Duodenal mucosa (tissue), 2 donors: ENCODE measurements at regions not wholly inside any gene's neighbourhood (a gene's known extent, or its start where the extent isn't known, plus 50 kb on each side); places are given as distances from the start of the nearest gene placed in this dataset.

Source experiments
- H3K27ac ChIP-seq: one replicate; pipeline ENCODE4 v1.7.0; 2013; ENCODE audit warnings: low read depth, low read length
- H3K27me3 ChIP-seq, 2 donors: one replicate each; pipeline ENCODE4 v1.7.0; 2013; ENCODE audit warnings: low read length in 2 of 2, control low read depth in 1 of 2; ENCODE audit not compliant: insufficient read depth in 2 of 2, control insufficient read depth in 1 of 2
- H3K36me3 ChIP-seq, 2 donors: one replicate each; pipeline ENCODE4 v1.7.0; 2013; ENCODE audit warnings: low read length in 2 of 2, control low read depth in 1 of 2; ENCODE audit not compliant: insufficient read depth in 2 of 2, control insufficient read depth in 1 of 2
- H3K4me1 ChIP-seq, 2 donors: one replicate each; pipeline ENCODE4 v1.7.0; 2013; ENCODE audit warnings: low read length in 2 of 2, control low read depth in 1 of 2; ENCODE audit not compliant: insufficient read depth in 2 of 2, control insufficient read depth in 1 of 2
- H3K4me3 ChIP-seq, 2 donors: one replicate each; pipeline ENCODE4 v1.7.0; 2013; ENCODE audit warnings: low read length in 2 of 2, low read depth in 1 of 2
- H3K9ac ChIP-seq, 2 donors: one replicate each; pipeline ENCODE4 v1.7.0; 2013; ENCODE audit warnings: low read length in 2 of 2, low read depth in 1 of 2
- H3K9me3 ChIP-seq, 2 donors: one replicate each; pipeline ENCODE4 v1.7.0; 2013; ENCODE audit warnings: low read length in 2 of 2, control low read depth in 1 of 2; ENCODE audit not compliant: control insufficient read depth in 1 of 2

- Histone ChIP-seq H3K9me3 (no peaks in the 10 kb centered on the region), H3K36me3 (no peaks in the 10 kb centered on the region), H3K27me3 (no peaks in the 10 kb centered on the region), H3K4me3 (no peak overlapping the region), H3K9ac (no peak overlapping the region), H3K27ac (no peak overlapping the region), H3K4me1 (no peaks in the 10 kb centered on the region)
These were observed 335.7 kb upstream of the CFAP20DC start for GRCh38 chr3:59385547-59385946.

DNA sequence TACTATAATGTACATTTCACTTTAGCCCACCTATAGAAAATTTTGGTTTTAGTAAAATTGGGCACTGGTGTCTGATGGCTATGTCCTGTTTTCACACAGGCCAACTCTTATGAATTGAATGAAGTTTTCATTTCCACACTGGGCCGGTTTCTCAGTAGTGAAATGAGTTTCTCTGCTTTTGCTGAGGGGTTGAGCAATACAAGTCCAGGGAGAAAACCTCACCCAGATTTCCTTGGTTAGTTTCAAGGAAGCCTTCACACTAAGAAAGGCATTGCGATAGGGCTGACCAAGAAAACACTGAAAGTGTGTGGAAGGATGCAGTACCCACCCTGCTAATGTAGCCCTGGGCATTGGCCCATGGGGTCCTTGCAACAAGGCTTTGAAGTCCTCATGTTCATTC, 331.5 kb upstream of the CFAP20DC start:
- Histone ChIP-seq H3K27ac (no peak overlapping the region), H3K9me3 (no peaks in the 10 kb centered on the region), H3K4me1 (no peaks in the 10 kb centered on the region), H3K27me3 (no peaks in the 10 kb centered on the region), H3K36me3 (no peaks in the 10 kb centered on the region), H3K4me3 (no peak overlapping the region), H3K9ac (no peak overlapping the region)

GRCh38 chr3:59380146-59380545, 330.3 kb upstream of the CFAP20DC start:
- no peaks in the 10 kb centered on the region for H3K4me1 ChIP-seq
- H3K4me3 ChIP-seq = no peak overlapping the region
- no peak overlapping the region for H3K9ac ChIP-seq
- H3K27ac ChIP-seq = no peak overlapping the region
- no peaks in the 10 kb centered on the region for H3K9me3 ChIP-seq
- H3K36me3 ChIP-seq = no peaks in the 10 kb centered on the region
- H3K27me3 ChIP-seq = no peaks in the 10 kb centered on the region

GRCh38 chr3:59374818-59375211, 325.0 kb upstream of the CFAP20DC start:
- Histone ChIP-seq H3K36me3 (no peaks in the 10 kb centered on the region), H3K27me3 (no peaks in the 10 kb centered on the region), H3K9ac (no peak overlapping the region), H3K4me3 (no peak overlapping the region), H3K27ac (no peak overlapping the region), H3K4me1 (no peaks in the 10 kb centered on the region), H3K9me3 (no peaks in the 10 kb centered on the region)

DNA sequence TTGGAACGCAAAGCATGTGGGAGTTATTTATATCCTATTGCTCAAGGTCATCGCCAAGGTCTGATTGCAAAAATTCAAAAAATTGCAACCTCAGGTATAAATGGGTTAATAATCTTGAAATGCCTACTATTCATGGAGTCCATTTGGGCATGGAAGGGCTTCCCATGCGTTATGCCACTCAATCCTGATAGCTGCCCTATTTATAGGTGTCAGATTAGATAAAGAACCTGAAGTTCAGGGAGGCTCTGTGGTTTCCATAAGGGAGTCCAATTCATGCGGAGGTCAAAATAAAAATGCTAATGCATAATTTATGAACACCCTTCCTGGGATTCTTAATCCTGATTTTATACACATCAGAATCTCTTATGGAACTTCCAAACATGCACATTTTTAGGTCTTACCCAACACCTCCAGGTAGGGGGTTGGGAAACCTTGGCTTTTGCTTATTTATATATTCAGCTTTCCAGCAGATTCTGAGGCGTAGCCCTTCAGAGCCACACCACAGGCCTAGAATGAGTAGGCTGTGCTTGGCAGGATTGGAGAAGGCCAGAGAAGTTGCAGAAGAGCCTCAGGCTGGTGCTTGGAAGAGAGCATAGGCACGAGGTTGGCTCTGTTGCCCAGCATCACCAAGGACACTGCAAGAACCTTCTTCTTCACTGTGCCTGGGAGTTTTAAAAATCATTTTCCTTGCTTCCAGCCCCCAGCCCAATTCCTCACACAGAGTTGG, 324.4 kb upstream of the CFAP20DC start:
- Histone ChIP-seq H3K4me1 (no peaks in the 10 kb centered on the region), H3K27ac (no peak overlapping the region), H3K9ac (no peak overlapping the region), H3K27me3 (no peaks in the 10 kb centered on the region), H3K4me3 (no peak overlapping the region), H3K9me3 (no peaks in the 10 kb centered on the region), H3K36me3 (no peaks in the 10 kb centered on the region)

GRCh38 chr3:59372346-59372745, 322.5 kb upstream of the CFAP20DC start:
- Histone ChIP-seq H3K36me3 (no peaks in the 10 kb centered on the region), H3K4me1 (no peaks in the 10 kb centered on the region), H3K9ac (no peak overlapping the region), H3K4me3 (no peak overlapping the region), H3K27ac (no peak overlapping the region), H3K27me3 (no peaks in the 10 kb centered on the region), H3K9me3 (no peaks in the 10 kb centered on the region)

GRCh38 chr3:59368900-59369675, 319.3 kb upstream of the CFAP20DC start:
- Histone ChIP-seq H3K27me3 (no peaks in the 10 kb centered on the region), H3K4me1 (no peaks in the 10 kb centered on the region), H3K36me3 (no peaks in the 10 kb centered on the region), H3K27ac (no peak overlapping the region), H3K4me3 (no peak overlapping the region), H3K9ac (no peak overlapping the region), H3K9me3 (no peaks in the 10 kb centered on the region)

- H3K27me3 ChIP-seq = no peaks in the 10 kb centered on the region
- H3K9ac ChIP-seq = no peak overlapping the region
- no peaks in the 10 kb centered on the region for H3K36me3 ChIP-seq
- H3K27ac ChIP-seq = no peak overlapping the region
- no peak overlapping the region for H3K4me3 ChIP-seq
- no peaks in the 10 kb centered on the region for H3K4me1 ChIP-seq
- no peaks in the 10 kb centered on the region for H3K9me3 ChIP-seq
These were observed 317.3 kb upstream of the CFAP20DC start for GRCh38 chr3:59367150-59367549.

- no peaks in the 10 kb centered on the region for H3K9me3 ChIP-seq
- no peaks in the 10 kb centered on the region for H3K36me3 ChIP-seq
- H3K27ac ChIP-seq = no peak overlapping the region
- H3K4me3 ChIP-seq = no peak overlapping the region
- H3K4me1 ChIP-seq = no peaks in the 10 kb centered on the region
- no peak overlapping the region for H3K9ac ChIP-seq
- no peaks in the 10 kb centered on the region for H3K27me3 ChIP-seq
These were observed 316.4 kb upstream of the CFAP20DC start for GRCh38 chr3:59366218-59366617.

DNA sequence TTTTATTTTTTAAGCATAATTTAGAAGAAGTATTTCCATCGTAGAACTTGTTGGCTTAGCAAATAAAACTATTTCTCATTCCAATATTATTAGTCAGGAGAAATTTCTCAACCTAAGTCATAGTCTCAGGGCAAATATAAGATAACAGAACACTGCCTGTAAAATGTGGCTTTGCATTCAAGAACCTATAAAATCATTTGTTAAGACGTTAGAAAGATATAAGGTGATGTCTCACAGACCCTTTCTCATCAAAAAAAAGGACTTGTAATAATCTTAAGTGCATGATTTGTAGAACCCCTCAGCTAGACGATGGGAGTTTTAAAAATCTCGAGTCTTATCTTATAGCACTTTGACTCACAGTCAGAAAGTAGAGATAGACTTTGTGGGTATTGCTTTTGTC, 314.7 kb upstream of the CFAP20DC start:
- no peaks in the 10 kb centered on the region for H3K9me3 ChIP-seq
- H3K4me1 ChIP-seq = no peaks in the 10 kb centered on the region
- H3K36me3 ChIP-seq = no peaks in the 10 kb centered on the region
- no peaks in the 10 kb centered on the region for H3K27me3 ChIP-seq
- no peak overlapping the region for H3K4me3 ChIP-seq
- no peak overlapping the region for H3K27ac ChIP-seq
- H3K9ac ChIP-seq = no peak overlapping the region
